CD4-positive, alpha-beta T cell treated with Interleukin-17A for 4 hours (primary cell): ENCODE measurements at regions not wholly inside any gene's neighbourhood (a gene's known extent, or its start where the extent isn't known, plus 50 kb on each side); places are given as distances from the start of the nearest gene placed in this dataset.
"Not testable (repeated sequence)": the region's sequence is repeated elsewhere in the genome, so short reads cannot be mapped to it uniquely, and the experiment has no call there.

Experiments
- DNase-seq: peaks from one replicate; pipeline ENCODE4 v3.0.0-alpha.2; 2020; ENCODE audit warnings: mixed read lengths

GRCh38 chr14:30387871-30388270, 171.1 kb upstream of the G2E3 start:
- no peak for DNase-seq

DNA sequence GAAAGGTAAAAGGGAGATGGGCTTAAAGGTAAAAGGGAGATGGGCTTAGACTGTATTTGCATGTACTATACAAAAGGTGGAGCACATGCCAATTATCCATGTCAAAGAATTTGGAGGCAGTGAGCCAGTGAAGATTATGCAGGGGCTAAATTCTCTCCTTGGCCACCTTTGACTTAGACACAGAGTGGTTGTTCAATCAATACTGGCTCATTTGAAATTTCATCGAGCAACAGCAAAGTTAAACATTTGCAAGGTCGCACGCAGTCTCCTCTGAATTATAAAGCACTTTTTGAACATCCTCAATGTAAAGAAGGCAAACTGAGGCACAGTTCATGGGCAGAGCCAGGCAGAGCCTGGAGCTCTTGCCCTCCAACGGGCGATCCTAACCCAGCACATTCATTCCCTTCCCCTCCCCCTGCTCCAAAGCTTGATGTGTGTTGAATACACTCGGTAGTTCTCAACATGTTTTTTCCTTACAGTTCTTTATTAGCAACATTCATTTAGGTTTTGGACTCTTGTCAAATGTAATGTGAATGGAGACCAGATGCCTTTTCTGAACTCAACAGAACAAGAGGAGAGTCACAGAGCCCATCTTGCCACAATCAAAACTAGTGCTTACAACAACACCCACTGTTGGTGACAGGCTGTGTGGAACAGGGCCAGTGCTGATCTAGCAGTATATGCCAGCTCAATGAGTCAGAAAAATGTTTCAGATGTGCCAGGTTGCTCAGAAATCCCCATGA, 169.7 kb upstream of the G2E3 start:
- no peak for DNase-seq

- no peak for DNase-seq
These were observed 169.0 kb upstream of the G2E3 start for GRCh38 chr14:30389877-30390385.

DNA sequence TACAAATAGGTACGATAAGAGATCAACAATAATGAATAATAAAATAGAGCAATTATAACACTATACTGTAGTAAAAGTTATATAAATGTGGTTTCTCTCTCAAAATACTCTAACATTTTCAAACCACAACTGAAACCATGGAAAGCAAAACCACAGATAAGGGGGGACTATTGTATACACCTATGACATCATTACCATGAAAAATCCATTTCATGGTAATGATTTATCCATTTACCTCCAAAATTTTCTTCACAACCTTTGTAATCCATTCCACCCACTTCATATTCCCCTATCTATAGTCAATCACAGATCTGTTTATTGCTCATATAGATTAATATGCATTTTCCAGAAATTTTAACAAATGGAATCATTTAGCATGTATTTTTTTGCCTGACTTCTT, 163.9 kb upstream of the G2E3 start:
- DNase-seq = no peak

DNA sequence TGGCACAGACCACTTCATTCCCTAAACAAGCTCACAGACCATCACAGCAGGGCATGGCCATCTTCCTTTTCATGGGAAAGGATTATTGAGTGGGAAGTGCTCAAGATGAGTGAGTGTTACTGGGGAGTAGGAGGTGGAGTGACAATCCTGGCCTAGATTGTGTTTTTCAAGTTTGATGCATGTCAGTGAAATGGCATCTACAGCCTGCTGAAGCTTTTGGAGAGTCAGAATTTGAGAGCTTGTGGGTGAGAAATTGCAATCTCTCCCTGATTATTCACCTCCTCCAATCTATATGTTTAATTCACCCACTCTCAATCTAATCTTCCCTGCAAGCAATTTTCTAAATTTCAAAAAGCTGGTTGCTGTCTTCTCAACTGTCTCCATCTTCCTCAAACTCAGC, 156.1 kb upstream of the G2E3 start:
- DNase-seq = no peak

- DNase-seq = no peak
These were observed 155.2 kb upstream of the G2E3 start for GRCh38 chr14:30403791-30404190.

DNA sequence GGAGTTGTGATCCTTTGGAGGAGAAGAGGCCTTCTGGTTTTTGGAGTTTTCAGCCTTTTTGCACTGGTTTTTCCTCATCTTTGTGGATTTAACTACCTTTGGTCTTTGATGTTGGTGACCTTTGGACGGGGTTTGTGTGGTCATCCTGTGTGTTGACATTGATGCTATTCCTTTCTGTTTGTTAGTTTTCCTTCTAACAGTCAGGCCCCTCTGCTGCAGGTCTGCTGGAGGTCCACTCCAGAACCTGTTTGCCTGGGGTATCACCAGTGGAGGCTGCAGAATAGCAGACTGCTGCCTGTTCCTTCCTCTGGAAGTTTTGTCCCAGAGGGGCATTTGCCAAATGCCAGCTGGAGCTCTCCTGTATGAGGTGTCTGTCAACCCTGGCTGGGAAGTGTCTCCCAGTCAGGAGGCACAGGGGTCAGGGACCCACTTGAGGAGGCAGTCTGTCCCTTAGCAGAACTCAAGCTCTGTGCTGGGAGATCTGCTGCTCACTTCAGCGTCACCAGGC, 149.4 kb upstream of the G2E3 start:
- not testable (repeated sequence) for DNase-seq

DNA sequence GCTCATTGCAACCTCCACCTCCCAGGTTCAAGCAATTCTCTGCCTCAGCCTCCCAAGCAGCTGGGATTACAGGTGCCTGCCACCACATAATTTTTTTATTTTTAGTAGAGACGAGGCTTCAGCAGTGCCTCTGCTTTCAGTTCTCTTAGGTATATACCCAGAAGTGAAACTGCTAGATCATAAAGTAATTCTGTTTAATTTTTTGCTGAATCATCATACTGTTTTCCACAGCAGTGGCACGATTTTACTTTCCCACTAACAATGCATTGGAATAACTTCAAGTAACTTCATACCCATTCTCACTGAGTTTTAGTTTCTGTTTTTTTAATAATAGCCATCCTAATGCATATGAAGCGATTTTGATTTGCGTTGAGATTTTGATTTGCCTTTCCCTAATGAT, 148.0 kb upstream of the G2E3 start:
- no peak for DNase-seq

DNA sequence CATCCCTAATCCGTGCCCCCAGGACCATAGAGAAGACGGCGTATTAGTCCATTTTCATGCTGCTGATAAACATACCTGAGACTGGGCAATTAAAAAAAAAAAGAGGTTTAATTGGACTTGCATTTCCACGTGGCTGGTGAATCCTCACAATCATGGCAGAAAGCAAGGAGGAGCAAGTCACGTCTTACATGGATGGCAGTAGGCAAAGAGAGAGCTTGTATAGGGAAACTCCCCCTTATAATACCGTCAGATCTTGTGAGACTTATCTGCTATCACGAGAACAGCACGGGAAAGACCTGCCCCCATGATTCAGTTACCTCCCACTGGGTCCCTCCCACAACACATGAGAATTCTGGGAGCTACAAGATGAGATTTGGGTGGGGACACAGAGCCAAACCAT, 145.8 kb upstream of the G2E3 start:
- not testable (repeated sequence) for DNase-seq

- no peak for DNase-seq
These were observed 141.8 kb upstream of the G2E3 start for GRCh38 chr14:30417121-30417520.

DNA sequence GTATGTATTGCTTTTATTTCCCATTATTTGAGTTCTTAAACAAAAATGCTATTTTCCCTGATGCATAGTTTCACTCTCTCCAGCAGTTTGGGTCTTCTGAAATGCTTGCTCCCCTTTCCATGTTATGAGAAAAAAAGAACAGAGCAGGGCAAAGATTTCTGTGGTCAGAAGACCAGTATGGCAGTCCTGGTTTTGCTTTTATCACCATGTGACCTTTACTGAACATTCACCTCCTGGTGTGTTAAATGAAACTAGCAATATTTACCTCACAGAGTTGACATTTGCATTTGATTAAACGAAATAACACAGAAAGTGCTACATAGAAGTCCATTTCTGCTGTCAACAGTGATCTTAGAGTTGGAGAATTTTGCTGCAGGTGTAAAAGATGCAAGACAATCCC, 141.0 kb upstream of the G2E3 start:
- no peak for DNase-seq

GRCh38 chr14:30419037-30419436, 139.9 kb upstream of the G2E3 start:
- DNase-seq = no peak

DNA sequence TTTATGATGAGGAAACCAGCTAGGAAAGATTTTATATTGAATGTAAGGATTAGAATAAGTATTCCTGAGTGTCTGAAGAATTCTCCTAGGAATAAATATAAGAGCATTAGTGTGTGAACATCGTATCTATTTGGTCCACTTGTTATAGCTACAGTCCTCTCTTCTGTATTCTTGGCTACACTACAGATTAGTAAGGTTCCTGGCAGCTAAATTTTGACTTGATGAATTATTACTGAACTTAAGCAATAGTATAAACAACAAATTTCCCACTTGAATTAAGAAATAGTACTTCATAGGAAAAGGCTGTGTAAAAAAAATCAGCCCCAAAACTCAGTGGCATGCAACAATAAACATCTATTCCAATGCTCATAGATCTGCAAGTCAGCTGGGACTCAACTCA, 138.4 kb upstream of the G2E3 start:
- DNase-seq = no peak

DNA sequence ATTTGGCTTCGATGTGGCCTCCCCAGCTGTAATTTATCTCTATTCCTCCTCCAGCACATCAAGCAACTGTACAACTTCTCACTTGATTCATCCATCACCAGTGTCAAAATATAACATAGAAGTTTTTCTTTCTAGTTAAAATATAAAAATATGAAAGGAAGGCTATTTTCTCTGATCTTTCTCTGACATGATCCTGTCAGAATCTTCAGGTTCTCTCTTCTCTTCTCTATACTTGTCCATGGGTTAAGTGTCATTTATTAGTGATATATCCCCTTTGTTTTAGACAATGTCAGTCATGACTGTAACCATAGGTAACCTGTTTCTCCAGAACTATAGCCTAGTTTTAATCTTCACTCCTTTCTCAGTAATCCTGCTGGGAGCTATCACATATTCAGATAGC, 132.5 kb upstream of the G2E3 start:
- no peak for DNase-seq

DNA sequence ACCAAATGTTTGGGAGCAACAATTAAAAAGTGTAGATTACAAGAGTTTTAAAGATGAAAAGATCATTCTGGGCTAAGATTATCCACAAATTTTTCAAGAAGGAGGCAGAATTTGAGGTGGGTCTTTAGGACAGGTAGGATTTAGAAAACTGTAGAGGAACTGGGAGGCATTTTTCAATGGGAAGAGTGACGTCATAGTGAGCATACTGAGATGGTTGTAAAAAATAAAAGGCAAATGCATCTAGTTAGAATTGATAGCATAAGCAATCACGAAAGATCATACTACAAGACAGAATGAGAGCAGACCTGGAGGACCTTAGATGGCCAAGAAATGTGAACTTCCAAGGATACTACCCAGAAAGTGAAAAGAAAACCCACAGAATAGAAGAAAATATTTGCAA, 131.6 kb upstream of the G2E3 start:
- DNase-seq = no peak

- DNase-seq = no peak
These were observed 131.1 kb upstream of the G2E3 start for GRCh38 chr14:30427846-30428245.

DNA sequence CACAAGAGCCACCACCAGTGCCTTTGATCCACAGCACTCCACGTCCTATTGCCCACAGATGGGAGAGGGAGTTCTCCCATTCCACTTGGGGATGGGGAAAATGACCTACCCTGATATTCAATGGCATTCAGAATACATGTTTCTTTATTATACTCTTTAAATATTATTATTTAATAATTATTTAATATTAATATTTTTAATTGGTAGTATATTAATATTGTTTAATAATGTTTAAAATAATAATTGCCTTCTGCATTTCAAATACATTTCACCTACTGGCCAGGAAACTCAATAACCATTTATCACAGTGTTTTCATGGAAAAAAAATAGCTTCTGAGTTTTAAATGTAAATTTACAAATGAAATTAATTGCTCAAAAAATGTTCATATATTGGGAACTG, 127.4 kb upstream of the G2E3 start:
- no peak for DNase-seq

- DNase-seq = no peak
These were observed 118.0 kb upstream of the G2E3 start for GRCh38 chr14:30440961-30441360.

GRCh38 chr14:30443368-30444007, 115.5 kb upstream of the G2E3 start:
- no peak for DNase-seq

GRCh38 chr14:30444451-30444850, 114.5 kb upstream of the G2E3 start:
- DNase-seq = no peak

DNA sequence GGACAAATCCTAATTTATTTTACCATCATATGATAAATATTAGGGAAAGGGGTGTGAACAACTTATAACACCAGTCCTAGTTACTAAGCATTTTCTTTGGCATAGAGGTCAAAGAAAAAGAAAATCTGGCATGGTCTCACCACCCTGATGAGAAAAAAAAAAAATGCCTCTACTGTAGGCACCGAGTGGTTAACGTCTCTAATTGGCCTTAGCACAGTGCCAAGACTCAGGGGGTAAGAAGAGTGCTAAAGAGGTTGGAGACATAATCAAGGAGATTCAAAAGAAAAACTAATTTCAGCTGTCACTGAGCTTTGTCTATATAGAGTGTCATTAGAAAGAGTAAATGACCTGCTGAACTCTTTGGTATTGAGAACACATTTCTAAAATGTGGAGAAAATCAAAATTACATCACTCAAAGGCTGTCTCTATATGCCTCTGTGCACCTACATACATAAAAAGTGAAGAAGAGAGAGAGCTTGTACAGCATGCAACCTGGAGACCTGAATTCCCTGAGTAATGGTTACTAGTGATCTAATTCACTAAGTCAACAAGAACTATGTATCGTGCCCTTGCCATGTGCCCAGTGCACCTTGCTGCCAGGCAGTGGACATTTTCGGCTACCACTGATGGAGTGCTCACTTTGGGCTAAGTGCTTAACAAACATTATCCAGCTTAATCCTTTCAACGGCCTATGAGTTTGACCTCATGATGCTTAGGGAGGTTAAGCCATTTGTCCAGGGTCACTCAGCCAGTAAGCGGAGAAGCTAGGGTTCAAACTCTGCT, 113.8 kb upstream of the G2E3 start:
- no peak for DNase-seq

DNA sequence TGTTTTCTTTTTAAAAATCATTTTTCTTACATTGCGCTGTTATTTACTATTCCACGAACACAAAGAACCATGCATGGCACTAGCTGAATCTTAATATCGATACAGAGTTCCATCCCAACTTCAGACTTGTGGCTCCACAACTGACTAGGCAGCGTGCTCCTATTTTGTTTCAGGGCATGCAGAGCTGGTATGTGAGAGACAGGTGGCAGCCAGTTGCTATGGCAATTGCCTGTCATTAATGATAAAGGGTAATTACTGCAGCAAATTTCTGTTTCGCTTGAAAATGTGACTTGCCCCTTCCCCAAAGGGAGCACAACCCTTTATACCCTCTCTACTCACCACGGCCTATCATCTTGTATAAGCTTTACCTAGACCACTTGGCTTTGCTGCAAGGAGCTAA, 113.1 kb upstream of the G2E3 start:
- no peak for DNase-seq
